GM23338 (cell line): ENCODE measurements at regions not wholly inside any gene's neighbourhood (a gene's known extent, or its start where the extent isn't known, plus 50 kb on each side); places are given as distances from the start of the nearest gene placed in this dataset.

Experiments
- CREB1 ChIP-seq: fragments of 250-450 bp; sonication (Bioruptor Pico); IDR thresholded peaks from 2 replicates; pipeline ENCODE4 v1.5.0; 2020; ENCODE audit warnings: low read depth, mild to moderate bottlenecking, moderate library complexity
- EZH2 ChIP-seq: fragments of 200-600 bp; sonication (generic); IDR thresholded peaks from one replicate; pipeline ENCODE4 v1.8.0; 2017; ENCODE audit warnings: antibody characterized with exemption, mild to moderate bottlenecking, low read depth; ENCODE audit not compliant: unreplicated experiment
- EZH2phosphoT487 ChIP-seq: fragments of 200-600 bp; sonication (generic); IDR thresholded peaks from one replicate; pipeline ENCODE4 v1.8.1; 2018; ENCODE audit warnings: antibody characterized with exemption; ENCODE audit not compliant: unreplicated experiment
- JUNB ChIP-seq: IDR thresholded peaks from one replicate; pipeline ENCODE4 v1.6.1; 2016; ENCODE audit warnings: antibody characterized with exemption; ENCODE audit not compliant: unreplicated experiment
- NANOG ChIP-seq: IDR thresholded peaks from 2 replicates; pipeline ENCODE4 v1.6.1; 2016; ENCODE audit warnings: antibody characterized with exemption, borderline replicate concordance
- POLR2AphosphoS5 ChIP-seq: IDR thresholded peaks from 2 replicates; pipeline ENCODE4 v1.6.1; 2016; ENCODE audit warnings: antibody characterized with exemption, low read depth
- STAT1 ChIP-seq: IDR thresholded peaks from one replicate; pipeline ENCODE4 v1.6.1; 2016; ENCODE audit warnings: antibody characterized with exemption; ENCODE audit not compliant: unreplicated experiment
- ZNF331 ChIP-seq: fragments of 250-450 bp; sonication (Bioruptor Pico); IDR thresholded peaks from 2 replicates; pipeline ENCODE4 v1.5.0; 2020; ENCODE audit warnings: low read depth, mild to moderate bottlenecking, moderate library complexity
- TF ChIP-seq, protein P1 (sequence below): IDR thresholded peaks from one replicate; pipeline ENCODE4 v1.6.1; 2018; ENCODE audit warnings: antibody characterized with exemption; ENCODE audit not compliant: unreplicated experiment
- TF ChIP-seq, protein P2 (sequence below), 2 experiments: fragments of 200-600 bp in 1 of 2; sonication (generic) in 1 of 2; conservative IDR thresholded peaks; 2 replicates each; pipeline versions ENCODE4 v1.5.1 to v1.6.1; 2016 to 2017; ENCODE audit warnings: antibody characterized with exemption in 2 of 2, low read depth in 2 of 2, mild to moderate bottlenecking in 2 of 2, moderate library complexity in 1 of 2
- TF ChIP-seq, protein P3 (sequence below): IDR thresholded peaks from 2 replicates; pipeline ENCODE4 v1.6.1; 2016; ENCODE audit warnings: antibody characterized with exemption

DNA sequence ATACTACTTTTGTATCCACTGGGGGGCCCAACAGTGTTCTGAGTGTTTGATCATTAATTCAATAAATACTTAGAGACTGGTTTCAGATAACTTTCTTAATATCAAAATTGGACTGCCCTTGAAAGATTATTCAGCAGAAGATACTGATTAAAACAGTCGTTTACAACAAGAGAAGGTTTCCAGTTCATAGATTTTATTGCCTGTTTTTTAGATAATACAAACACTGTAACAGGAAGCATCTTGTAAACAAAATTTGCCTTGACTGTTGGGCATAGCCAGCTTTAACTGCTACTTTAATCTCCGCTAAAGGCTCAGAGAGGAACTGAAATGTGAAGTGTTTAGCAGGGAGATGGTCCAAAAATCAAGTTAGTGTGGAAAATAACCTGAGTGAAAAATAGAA is 1168.7 kb upstream of the NUDT12 start:
- TF ChIP-seq, protein P1, sequence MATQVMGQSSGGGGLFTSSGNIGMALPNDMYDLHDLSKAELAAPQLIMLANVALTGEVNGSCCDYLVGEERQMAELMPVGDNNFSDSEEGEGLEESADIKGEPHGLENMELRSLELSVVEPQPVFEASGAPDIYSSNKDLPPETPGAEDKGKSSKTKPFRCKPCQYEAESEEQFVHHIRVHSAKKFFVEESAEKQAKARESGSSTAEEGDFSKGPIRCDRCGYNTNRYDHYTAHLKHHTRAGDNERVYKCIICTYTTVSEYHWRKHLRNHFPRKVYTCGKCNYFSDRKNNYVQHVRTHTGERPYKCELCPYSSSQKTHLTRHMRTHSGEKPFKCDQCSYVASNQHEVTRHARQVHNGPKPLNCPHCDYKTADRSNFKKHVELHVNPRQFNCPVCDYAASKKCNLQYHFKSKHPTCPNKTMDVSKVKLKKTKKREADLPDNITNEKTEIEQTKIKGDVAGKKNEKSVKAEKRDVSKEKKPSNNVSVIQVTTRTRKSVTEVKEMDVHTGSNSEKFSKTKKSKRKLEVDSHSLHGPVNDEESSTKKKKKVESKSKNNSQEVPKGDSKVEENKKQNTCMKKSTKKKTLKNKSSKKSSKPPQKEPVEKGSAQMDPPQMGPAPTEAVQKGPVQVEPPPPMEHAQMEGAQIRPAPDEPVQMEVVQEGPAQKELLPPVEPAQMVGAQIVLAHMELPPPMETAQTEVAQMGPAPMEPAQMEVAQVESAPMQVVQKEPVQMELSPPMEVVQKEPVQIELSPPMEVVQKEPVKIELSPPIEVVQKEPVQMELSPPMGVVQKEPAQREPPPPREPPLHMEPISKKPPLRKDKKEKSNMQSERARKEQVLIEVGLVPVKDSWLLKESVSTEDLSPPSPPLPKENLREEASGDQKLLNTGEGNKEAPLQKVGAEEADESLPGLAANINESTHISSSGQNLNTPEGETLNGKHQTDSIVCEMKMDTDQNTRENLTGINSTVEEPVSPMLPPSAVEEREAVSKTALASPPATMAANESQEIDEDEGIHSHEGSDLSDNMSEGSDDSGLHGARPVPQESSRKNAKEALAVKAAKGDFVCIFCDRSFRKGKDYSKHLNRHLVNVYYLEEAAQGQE, result no peak
- TF ChIP-seq, protein P2, sequence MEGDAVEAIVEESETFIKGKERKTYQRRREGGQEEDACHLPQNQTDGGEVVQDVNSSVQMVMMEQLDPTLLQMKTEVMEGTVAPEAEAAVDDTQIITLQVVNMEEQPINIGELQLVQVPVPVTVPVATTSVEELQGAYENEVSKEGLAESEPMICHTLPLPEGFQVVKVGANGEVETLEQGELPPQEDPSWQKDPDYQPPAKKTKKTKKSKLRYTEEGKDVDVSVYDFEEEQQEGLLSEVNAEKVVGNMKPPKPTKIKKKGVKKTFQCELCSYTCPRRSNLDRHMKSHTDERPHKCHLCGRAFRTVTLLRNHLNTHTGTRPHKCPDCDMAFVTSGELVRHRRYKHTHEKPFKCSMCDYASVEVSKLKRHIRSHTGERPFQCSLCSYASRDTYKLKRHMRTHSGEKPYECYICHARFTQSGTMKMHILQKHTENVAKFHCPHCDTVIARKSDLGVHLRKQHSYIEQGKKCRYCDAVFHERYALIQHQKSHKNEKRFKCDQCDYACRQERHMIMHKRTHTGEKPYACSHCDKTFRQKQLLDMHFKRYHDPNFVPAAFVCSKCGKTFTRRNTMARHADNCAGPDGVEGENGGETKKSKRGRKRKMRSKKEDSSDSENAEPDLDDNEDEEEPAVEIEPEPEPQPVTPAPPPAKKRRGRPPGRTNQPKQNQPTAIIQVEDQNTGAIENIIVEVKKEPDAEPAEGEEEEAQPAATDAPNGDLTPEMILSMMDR (conservative IDR thresholded peaks at IDR 0.05; ENCODE audit: low read depth in 2 of 2), result no peak
- no peak for TF ChIP-seq POLR2AphosphoS5
- TF ChIP-seq EZH2, result no peak
- TF ChIP-seq CREB1 (CRISPR knock-in tag), result no peak
- no peak for TF ChIP-seq JUNB
- TF ChIP-seq, protein P3, sequence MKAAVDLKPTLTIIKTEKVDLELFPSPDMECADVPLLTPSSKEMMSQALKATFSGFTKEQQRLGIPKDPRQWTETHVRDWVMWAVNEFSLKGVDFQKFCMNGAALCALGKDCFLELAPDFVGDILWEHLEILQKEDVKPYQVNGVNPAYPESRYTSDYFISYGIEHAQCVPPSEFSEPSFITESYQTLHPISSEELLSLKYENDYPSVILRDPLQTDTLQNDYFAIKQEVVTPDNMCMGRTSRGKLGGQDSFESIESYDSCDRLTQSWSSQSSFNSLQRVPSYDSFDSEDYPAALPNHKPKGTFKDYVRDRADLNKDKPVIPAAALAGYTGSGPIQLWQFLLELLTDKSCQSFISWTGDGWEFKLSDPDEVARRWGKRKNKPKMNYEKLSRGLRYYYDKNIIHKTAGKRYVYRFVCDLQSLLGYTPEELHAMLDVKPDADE, result no peak
- TF ChIP-seq EZH2phosphoT487, result no peak
- TF ChIP-seq ZNF331, result no peak
- TF ChIP-seq NANOG, result no peak
- no peak for TF ChIP-seq STAT1
